Keratinocyte (primary cell): ENCODE measurements at regions not wholly inside any gene's neighbourhood (a gene's known extent, or its start where the extent isn't known, plus 50 kb on each side); places are given as distances from the start of the nearest gene placed in this dataset.

Experiments used
- DNase-seq: peaks from one replicate; pipeline ENCODE4 v3.0.0-alpha.2; 2011; ENCODE audit warnings: low read depth, missing footprints, low spot score
- FAIRE-seq: peaks from 2 replicates; lab custom pipeline; 2011; peaks lifted over from hg19 to GRCh38; lab: Jason Lieb, UNC
- H2AFZ ChIP-seq: 2 replicates; pipeline ENCODE4 v1.6.0; 2012; ENCODE audit warnings: low read length, control low read depth, inconsistent platforms; ENCODE audit not compliant: control insufficient read depth
- H3K27ac ChIP-seq: 2 replicates; pipeline ENCODE4 v1.5.1; 2011; ENCODE audit warnings: low read length; ENCODE audit not compliant: control insufficient read depth, insufficient read depth
- H3K27me3 ChIP-seq: 3 replicates; pipeline ENCODE4 v1.6.0; 2011; ENCODE audit warnings: low read length; ENCODE audit not compliant: control insufficient read depth, insufficient read depth; ENCODE audit errors: extremely low read depth
- H3K36me3 ChIP-seq, 2 experiments: 2 replicates in 1 of 2; 3 replicates in 1 of 2; pipeline ENCODE4 v1.5.1; 2011; ENCODE audit warnings: low read length in 2 of 2, mild to moderate bottlenecking in 1 of 2; ENCODE audit not compliant: control insufficient read depth in 2 of 2, insufficient read depth in 2 of 2; ENCODE audit errors: extremely low read depth in 1 of 2
- H3K4me1 ChIP-seq: 3 replicates; pipeline ENCODE4 v1.5.1; 2011; ENCODE audit warnings: low read length; ENCODE audit not compliant: control insufficient read depth, insufficient read depth; ENCODE audit errors: extremely low read depth
- H3K4me2 ChIP-seq: 3 replicates; pipeline ENCODE4 v1.6.0; 2011; ENCODE audit warnings: low read depth, low read length; ENCODE audit not compliant: control insufficient read depth, insufficient read depth; ENCODE audit errors: extremely low read depth
- H3K4me3 ChIP-seq, 3 experiments: fragments of 200-600 bp in 1 of 3; sonication (generic) in 1 of 3; 2 replicates in 2 of 3; 3 replicates in 1 of 3; pipeline ENCODE4 v1.5.1; 2011 to 2016; ENCODE audit warnings: low read length in 3 of 3, mild to moderate bottlenecking in 3 of 3, control low read depth in 2 of 3, inconsistent platforms in 1 of 3, low read depth in 1 of 3, mixed read lengths in 1 of 3, mixed run types in 1 of 3, moderate library complexity in 1 of 3; ENCODE audit not compliant: control insufficient read depth in 2 of 3, insufficient read depth in 2 of 3; ENCODE audit errors: extremely low read depth in 1 of 3
- H3K79me2 ChIP-seq: 2 replicates; pipeline ENCODE4 v1.6.0; 2012; ENCODE audit warnings: low read length; ENCODE audit not compliant: control insufficient read depth, insufficient read depth
- H3K9ac ChIP-seq: 3 replicates; pipeline ENCODE4 v1.6.0; 2011; ENCODE audit warnings: low read length; ENCODE audit not compliant: control insufficient read depth, insufficient read depth; ENCODE audit errors: extremely low read depth
- H3K9me1 ChIP-seq: 3 replicates; pipeline ENCODE4 v1.6.0; 2011; ENCODE audit warnings: low read length; ENCODE audit not compliant: control insufficient read depth, insufficient read depth; ENCODE audit errors: extremely low read depth
- H3K9me3 ChIP-seq: 2 replicates; pipeline ENCODE4 v1.5.1; 2012; ENCODE audit warnings: low read depth, low read length; ENCODE audit not compliant: control insufficient read depth
- H4K20me1 ChIP-seq: 3 replicates; pipeline ENCODE4 v1.6.0; 2011; ENCODE audit warnings: low read length; ENCODE audit not compliant: control insufficient read depth, insufficient read depth; ENCODE audit errors: extremely low read depth
- EZH2 ChIP-seq: IDR thresholded peaks from one replicate; pipeline ENCODE4 v1.6.1; 2012; ENCODE audit warnings: inconsistent platforms, mild to moderate bottlenecking, low read length, moderate library complexity
- dilution Hi-C: fragments of 300-500 bp; cut with MboI; formaldehyde crosslinking; loops from one replicate; pipeline ENCODE4 v1.7.0; 2020; ENCODE audit warnings: low sequenced_read_pairs; ENCODE audit not compliant: extremely low pct_ligation_motif_present
- TF ChIP-seq, protein P1 (sequence below), 3 experiments: IDR thresholded peaks in 1 of 3; conservative IDR thresholded peaks in 1 of 3; optimal IDR thresholded peaks in 1 of 3; 2 replicates in 2 of 3; 3 replicates in 1 of 3; pipeline versions ENCODE3 to v1.5.1; 2011; ENCODE audit warnings: low read length in 3 of 3, mild to moderate bottlenecking in 3 of 3, moderate library complexity in 2 of 3, control low read depth in 1 of 3, inconsistent platforms in 1 of 3; ENCODE audit not compliant: insufficient read depth in 2 of 3; ENCODE audit errors: extremely low read depth in 1 of 3

DNA sequence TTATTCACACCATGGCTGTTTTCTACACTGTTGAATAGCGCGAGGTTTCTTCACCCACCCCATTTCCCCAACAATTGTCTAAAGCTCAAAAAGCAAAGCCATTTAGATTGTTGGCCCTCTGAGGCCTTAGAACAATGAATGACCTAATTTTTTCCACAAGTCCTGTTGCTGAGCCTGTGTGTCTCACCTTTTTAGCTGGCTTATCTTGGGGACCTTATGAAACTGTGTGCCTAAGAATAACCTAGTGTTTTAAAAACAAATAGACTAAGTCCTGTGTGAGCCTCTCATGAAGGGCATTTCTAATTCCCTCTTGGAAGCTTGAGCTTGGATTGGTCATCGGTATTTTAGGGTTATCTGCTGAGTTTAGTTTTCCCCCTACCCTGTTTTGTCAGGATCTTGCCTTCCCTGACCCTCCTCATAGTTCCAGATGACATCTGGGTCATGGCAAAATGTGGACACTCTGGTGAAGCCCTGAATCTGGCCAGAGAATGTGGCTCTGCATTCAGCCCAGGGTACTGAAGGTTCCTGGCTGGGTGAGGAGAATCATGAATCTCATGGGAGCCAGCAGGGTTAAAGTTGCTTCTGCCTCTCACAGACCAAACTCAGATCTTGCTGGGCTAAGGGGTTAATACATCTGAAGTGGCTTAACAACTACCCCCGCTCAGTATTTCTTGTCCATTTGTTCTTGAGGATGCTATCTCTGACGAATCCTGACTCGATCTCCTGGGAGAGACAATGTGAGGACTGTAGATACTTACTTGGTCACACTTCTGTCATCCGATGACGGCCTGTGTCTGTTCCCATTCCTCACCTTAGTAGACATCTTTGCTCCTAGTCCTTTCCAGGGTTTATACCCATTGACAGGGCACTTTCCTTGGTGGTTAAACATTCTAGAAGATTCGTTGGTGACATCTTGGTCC is 104.2 kb upstream of the MAP4K3 start:
- H2AFZ ChIP-seq: no peak overlapping the region
- no peak overlapping the region for H3K27ac ChIP-seq
- no peak overlapping the region for H3K4me2 ChIP-seq
- no peaks in the 10 kb centered on the region for H3K36me3 ChIP-seq
- dilution Hi-C loops: no loop called here
- FAIRE-seq (no peak), DNase-seq (no peak)
- H4K20me1 ChIP-seq: no peaks in the 10 kb centered on the region
- no peaks in the 10 kb centered on the region for H3K79me2 ChIP-seq
- H3K9ac ChIP-seq: no peak overlapping the region
- no peaks in the 10 kb centered on the region for H3K9me3 ChIP-seq
- no peaks in the 10 kb centered on the region for H3K4me1 ChIP-seq
- TF ChIP-seq, protein P1, sequence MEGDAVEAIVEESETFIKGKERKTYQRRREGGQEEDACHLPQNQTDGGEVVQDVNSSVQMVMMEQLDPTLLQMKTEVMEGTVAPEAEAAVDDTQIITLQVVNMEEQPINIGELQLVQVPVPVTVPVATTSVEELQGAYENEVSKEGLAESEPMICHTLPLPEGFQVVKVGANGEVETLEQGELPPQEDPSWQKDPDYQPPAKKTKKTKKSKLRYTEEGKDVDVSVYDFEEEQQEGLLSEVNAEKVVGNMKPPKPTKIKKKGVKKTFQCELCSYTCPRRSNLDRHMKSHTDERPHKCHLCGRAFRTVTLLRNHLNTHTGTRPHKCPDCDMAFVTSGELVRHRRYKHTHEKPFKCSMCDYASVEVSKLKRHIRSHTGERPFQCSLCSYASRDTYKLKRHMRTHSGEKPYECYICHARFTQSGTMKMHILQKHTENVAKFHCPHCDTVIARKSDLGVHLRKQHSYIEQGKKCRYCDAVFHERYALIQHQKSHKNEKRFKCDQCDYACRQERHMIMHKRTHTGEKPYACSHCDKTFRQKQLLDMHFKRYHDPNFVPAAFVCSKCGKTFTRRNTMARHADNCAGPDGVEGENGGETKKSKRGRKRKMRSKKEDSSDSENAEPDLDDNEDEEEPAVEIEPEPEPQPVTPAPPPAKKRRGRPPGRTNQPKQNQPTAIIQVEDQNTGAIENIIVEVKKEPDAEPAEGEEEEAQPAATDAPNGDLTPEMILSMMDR (optimal IDR thresholded peaks at IDR 0.05 in 1 of 3, IDR thresholded peaks at IDR 0.05 in 1 of 3, conservative IDR thresholded peaks at IDR 0.05 in 1 of 3; ENCODE audit: extremely low read depth in 1 of 3, insufficient read depth in 2 of 3, low read length in 3 of 3): no peak
- H3K9me1 ChIP-seq: no peaks in the 10 kb centered on the region
- H3K27me3 ChIP-seq: no peaks in the 10 kb centered on the region
- H3K4me3 ChIP-seq: no peak overlapping the region

GRCh38 chr2:39542523-39542922 is 105.4 kb upstream of the MAP4K3 start:
- Histone ChIP-seq H3K4me1 (peaks cover 9% of the 10 kb centered on the region), H3K27ac (no peak overlapping the region), H3K9ac (no peak overlapping the region), H3K4me2 (no peak overlapping the region), H3K36me3 (no peaks in the 10 kb centered on the region), H3K9me3 (no peaks in the 10 kb centered on the region), H3K4me3 (no peak overlapping the region), H3K79me2 (no peaks in the 10 kb centered on the region), H4K20me1 (no peaks in the 10 kb centered on the region), H2AFZ (no peak overlapping the region), H3K9me1 (no peaks in the 10 kb centered on the region), H3K27me3 (no peaks in the 10 kb centered on the region)
- no peak for DNase-seq
- no peak for FAIRE-seq
- dilution Hi-C loops: no loop called here
- no peak for TF ChIP-seq EZH2
- TF ChIP-seq, protein P1 (optimal IDR thresholded peaks at IDR 0.05 in 1 of 3, IDR thresholded peaks at IDR 0.05 in 1 of 3, conservative IDR thresholded peaks at IDR 0.05 in 1 of 3; ENCODE audit: extremely low read depth in 1 of 3, insufficient read depth in 2 of 3, low read length in 3 of 3): no peak
